GM15510 (cell line): ENCODE measurements at regions not wholly inside any gene's neighbourhood (a gene's known extent, or its start where the extent isn't known, plus 50 kb on each side); places are given as distances from the start of the nearest gene placed in this dataset.

Experiments
- POLR2A ChIP-seq: IDR thresholded peaks from 3 replicates; pipeline ENCODE4 v1.6.1; 2011; ENCODE audit warnings: borderline replicate concordance; ENCODE audit not compliant: insufficient read length; ENCODE audit errors: extremely low read depth

DNA sequence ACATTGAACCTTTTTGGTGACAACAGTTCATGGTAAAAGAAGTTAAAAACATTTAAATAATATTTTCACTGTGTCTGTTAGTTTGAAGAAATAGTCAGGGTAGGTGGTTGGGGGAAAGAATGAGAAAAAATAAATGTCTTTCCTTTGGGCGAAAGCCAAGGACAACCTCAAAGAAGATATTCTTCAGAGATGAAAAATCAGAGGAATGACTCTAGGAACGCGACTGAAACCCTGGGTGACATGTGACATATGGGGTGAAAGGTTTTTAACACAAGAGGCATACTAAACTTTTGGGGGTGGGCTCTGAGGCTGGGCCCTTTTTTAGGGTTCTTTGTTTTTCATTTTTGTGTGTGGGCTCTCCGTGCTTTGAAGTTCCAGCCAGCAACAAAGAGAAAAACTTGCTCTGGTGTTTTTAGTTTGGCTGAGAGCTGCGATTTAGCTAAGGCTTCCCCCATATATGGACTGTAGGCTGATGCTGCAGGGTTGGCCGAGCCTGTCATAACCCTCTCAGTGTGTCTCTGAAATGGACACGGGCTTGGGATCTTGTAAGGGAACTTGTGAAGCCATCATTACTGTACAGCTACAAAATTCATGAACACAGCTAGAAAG lies 610.1 kb upstream of the ARID1B start:
- no peak for TF ChIP-seq POLR2A

DNA sequence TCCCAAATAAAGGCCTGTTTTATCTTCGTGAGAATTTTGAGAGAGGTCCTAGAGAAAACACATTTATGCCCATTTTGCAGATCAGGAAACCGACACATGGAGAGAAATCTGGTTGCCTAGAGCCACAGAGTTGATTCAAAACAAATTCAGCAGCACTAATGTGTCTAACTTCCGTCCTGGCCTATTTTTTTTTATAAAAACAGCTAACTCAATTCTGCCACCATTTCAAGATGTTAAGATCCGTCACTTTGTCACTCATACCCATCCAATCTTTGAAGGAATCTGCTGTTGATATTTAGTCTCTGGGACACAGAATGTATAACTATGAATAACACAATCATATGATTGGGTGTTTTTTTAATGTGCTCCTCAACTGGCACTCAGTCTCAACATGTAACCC lies 611.1 kb upstream of the ARID1B start:
- TF ChIP-seq POLR2A = no peak

DNA sequence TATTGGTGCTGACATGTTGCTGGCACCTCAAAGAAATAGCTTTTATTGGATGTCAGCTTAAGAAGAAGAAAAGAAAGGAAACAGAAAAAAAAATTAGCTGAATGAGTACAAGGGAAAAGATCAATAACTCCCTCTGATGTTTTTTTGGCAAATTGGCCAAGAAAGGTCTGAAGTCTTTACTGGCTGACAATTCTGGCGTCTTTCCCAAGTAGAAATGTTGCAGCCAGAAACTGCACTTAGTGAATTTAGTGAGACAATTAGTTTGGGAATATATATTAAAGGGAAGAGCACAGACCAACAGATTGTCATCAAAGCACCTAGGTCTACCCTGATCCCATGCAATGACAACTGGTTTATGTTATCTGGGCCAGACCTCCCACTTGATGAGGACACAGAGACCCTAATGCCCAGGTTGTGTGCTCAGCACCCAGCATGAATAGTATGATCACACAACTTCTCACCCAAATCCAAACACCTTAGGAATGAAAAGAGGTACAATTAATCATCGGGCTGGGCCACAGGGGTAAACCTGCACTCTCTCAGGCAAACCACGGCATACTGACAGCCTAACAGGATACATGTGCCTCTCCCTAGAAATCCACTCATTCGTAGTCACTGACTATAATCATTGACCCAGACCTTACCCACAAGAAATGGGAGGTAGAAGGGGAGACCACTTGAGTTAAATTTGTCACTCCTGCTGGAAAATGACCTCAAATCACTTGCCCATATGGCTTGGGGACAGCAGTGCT lies 612.3 kb upstream of the ARID1B start:
- TF ChIP-seq POLR2A = no peak

DNA sequence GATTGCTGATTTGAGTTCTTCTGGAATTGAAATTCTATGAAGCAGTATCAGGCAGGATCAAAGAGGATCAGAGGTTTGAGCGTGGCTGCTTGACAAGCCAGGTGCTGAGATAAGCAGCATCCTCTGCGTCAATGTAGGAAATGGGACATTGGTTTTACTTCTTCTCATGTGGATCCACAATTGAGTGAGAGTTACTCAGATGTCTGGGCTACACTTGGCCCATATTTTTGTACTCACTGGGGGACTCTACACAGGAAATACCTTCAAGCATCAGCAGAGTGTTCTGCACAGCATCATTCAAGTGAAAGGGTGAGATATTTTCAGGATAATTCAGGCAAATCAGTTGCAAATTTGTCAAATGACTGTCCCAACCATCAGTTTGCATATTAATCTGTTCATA lies 613.9 kb upstream of the ARID1B start:
- no peak for TF ChIP-seq POLR2A

DNA sequence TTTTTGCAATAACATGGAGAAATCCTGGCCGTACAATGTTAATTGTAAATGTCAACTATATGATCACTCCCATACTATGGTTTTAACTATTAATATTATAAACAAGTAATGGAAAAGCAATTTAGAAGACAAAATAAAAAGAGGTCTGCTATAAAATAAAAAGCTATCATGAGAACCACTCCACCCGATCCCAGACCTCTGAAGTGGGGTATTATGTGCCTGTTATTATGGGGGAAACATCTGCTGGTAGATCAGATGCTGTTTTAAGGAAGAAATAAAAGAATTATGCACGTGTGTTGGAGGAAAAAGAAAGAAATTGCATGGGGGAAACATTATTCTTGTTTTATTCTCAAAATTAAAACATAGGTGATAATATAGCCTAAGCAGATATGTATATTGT lies 615.7 kb upstream of the ARID1B start:
- no peak for TF ChIP-seq POLR2A

DNA sequence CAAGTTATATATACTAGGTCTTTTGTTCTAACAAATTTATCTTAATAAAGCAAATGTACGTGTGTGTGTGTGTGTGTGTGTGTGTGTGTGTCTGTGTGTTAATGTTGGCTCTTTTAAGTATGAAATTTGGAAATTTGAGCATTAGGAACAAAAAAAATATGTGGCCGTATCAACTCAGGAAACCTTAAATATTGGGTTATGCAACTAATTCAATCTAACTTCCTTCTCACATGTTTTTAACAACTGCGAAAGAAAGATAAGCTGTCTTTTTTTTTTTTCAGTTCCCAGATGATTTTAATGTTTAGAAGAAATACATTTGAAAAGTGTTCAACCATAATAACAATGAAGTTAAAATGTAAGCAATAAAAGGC lies 616.4 kb upstream of the ARID1B start:
- no peak for TF ChIP-seq POLR2A

DNA sequence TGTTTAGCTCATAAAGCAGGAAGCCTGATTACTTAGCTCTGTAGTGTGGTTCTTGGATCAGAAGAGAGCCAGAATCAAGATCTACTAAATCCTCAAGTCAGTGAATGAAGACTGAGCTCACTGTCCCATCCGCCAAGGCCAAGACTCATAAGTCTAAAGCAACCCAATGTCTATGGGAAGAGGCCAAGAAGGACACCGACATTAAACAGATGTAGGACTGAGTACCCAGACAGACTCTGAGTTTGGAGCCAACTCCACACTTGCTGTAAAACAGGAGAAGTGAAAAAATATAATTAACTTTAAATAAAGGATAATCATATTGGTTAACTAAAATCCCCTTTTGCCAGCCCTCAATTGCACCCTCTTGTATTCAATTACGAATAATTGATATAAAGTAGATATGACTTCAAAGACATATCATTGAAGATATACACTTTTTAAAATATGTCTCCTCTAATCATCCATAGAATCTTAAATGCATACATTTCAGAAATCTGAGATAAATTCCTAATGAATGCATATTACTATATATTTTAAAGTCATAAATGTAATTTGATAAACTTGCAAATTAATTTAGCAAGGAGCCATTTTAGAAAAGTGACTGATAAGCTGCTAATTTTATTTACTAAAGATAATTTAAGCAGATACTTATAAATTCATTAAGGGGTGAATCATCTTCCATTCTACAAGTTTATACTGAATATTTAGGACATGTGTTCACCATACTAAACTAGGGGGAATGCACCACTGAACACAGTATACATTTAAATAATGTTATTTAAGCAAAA lies 617.0 kb upstream of the ARID1B start:
- TF ChIP-seq POLR2A = no peak

DNA sequence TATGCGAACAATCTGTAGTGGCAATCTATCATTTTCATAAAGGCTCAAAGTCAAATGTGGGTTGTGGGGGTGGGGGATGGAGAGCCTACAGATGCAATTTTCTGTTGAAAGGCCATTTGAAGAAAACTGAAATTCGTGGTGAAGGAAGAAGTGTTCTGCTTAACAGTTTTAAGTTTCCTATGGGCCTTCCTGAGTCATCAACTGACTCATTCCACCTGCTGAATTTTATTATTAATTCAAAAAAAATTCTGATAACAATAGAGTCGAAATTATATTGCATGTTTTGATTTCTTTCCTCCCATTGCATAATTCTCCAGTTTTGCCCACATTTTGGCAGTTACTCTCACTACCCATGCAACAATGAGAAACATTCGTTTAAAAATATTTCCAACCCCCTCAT lies 622.3 kb upstream of the ARID1B start:
- TF ChIP-seq POLR2A = no peak

DNA sequence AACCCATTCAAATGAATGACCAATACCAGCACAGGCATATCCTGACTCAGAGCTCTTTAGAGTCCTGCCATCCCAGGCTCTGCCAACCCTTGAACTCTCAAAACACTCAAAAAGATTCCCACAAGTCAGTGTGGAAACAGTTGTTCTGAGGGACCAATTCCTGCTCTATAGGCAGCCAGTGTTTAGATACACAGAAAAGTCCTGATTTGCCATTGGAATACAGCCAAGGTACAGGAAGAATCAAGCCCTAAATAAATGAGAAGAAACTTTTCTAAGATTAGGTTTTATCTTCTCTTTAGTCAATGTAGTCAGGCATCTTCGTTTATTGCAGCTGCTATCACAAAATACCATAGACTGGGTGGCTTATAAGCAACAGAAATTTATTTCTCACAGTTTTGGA lies 626.8 kb upstream of the ARID1B start:
- no peak for TF ChIP-seq POLR2A

DNA sequence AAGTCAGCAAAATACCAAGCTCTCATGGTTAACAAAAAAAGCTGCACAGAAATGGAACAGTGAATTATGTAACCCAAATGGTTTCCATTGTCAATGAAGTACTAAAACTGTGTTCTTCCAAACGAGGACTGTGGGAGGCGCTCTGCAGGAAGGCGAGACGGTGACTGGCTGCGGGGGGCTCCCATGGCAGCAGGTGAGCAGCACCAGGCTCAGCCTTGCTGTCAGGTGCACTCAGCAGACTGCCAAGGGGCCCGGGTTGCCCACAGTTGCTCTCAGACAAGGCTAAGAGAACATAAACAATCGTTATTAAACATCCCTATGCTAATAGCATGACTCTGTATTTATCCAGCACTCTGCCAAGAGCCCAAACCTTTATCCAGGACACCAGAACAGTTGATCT lies 630.3 kb upstream of the ARID1B start:
- TF ChIP-seq POLR2A = no peak

DNA sequence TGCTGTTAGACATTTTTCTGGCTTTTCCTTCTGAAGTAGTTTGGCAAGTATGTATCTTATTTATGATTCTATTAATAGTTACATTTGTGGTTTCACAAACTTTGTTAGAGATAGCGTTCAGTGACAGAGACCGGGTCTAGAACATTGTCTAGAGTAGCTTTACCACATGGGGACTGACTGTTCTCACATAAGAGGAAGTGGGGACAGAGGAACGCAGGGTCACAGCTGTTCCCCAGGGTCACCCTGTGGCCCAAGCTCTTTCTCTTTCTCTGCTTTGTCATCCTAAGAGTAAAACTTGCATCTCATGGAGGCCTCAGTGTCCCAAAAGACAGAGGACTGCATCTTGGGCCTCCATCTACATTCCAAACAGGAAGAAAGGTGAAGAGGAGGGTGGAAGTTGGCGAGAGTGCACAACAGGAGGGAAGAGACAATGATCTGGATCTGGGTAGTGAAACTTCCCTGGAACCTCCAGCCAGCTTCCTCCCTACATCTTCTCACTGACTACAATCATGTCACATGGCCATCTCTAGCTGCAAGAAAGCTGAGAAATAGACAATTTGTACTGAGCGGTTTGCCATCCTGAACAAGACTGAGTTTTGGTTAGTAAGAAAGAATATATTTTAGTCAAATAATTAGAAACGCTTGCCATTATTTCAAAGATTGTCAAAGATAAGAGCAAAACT lies 645.8 kb upstream of the ARID1B start:
- no peak for TF ChIP-seq POLR2A

DNA sequence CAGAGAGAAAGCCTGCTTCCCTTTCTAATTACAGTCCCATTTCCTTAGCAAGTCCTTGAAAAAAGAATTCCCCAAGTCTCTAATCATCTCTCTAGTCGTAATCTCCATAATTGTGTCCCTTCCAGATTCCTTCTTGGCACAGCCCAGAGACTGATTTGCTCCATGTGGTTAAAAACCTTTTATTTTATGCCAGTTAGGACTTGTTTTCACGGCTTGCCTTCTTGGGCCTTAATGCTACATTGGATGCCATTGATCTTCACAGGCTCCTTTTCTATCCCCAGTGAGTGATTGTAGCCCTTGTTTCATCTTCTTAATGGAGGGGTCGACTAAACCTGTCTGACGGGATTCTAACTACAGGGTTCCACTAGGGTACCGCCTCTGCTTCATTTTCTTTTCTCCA lies 650.6 kb upstream of the ARID1B start:
- no peak for TF ChIP-seq POLR2A

DNA sequence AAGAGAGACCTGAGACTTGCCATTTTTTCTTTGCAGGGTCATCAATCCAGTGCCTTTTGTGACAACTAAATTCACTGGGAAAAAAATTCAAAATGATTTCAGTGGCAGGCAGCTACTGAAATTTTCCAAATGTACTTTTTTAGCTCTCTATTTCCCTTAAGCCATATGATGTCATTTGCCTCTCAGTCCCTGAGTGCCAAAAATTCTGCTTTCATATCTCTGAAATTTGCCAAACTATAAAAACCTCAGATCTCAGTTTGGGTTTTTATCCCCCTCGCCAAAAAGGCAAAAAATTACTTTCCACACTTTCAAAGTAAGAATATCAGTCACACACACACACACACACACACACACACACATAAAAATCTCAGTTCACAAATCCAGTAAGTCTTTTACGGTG lies 651.3 kb upstream of the ARID1B start:
- no peak for TF ChIP-seq POLR2A

DNA sequence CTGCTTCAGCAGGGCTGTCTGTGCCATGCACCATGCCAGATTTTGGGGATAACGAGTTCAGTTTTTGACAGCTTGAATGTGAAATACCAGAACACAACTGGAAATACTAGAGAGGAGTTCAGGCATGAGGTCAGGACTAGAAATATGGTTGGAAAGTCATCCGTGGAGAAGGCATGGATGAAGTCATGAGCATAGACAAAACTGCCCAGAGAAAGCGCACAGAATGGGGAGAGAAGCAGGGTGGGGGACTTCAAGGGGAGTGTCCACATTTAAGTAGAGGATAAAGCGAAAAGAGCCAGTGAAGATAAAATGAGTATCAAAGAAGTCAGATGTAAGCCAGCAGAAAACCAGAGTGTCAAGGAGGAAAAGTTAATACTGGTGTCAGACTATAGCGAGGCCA lies 653.4 kb upstream of the ARID1B start:
- no peak for TF ChIP-seq POLR2A

DNA sequence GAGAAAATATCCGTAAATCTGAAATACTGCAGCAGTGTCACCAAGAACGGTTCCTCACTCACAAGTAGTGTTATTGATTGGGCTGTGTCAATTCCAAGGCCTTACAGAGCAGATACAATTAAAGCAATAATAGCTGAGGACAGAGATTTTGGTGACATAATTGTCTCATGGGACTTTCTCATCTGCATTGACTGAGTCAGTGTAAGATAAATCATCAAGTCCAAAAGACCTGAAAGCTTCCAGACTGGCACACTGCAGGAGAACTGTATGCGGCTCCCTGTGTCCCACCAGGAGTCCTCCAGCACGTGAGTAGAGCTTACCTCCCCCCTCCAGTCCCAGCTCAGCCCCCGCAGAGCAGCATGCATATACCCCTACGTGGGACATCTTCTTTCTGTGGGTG lies 655.2 kb upstream of the ARID1B start:
- no peak for TF ChIP-seq POLR2A

DNA sequence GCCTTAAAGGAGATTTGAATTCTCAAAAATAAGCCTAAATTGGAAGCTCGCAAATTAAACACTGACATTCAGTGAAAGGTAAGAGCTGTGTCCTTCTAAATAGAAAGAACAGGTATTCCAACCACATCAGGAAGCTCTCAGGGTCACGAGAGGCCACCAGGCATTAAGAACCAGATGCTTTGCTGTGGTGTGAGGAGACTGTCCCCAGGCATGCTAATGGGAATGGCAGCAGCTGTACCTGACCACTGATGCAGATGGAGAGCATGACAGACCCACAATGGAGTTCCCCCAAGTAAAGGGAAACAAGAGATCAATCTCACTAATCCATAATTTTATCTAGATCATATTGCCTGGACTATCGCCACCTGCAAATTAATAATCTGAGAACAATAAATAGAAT lies 658.9 kb upstream of the NOX3 start:
- no peak for TF ChIP-seq POLR2A

DNA sequence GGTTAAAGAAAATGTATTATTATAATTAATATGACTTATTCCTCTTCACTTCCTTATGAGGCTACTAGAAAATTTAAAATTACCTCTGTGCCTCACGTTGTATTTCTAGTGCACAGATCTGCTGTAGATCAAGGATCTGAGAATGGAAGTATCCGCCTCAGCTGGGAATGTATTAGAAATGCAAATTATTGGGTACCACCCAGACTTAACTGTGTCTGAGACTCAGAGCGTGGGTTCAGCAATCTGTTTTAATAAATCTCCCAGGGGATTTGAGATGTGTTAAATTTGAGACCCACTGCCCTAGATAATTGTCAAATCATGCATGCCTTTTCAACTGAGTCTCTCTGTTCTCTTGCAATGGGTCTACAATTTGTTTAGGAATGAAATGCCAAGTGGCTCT lies 658.0 kb upstream of the NOX3 start:
- TF ChIP-seq POLR2A = no peak
